ENCODE measurements at regions not wholly inside any gene's neighbourhood (a gene's known extent, or its start where the extent isn't known, plus 50 kb on each side); places are given as distances from the start of the nearest gene placed in this dataset.

GRCh38 chr13:75195495-75196146, 286.3 kb downstream of the TBC1D4 start:
- TF ChIP-seq, protein P1, sequence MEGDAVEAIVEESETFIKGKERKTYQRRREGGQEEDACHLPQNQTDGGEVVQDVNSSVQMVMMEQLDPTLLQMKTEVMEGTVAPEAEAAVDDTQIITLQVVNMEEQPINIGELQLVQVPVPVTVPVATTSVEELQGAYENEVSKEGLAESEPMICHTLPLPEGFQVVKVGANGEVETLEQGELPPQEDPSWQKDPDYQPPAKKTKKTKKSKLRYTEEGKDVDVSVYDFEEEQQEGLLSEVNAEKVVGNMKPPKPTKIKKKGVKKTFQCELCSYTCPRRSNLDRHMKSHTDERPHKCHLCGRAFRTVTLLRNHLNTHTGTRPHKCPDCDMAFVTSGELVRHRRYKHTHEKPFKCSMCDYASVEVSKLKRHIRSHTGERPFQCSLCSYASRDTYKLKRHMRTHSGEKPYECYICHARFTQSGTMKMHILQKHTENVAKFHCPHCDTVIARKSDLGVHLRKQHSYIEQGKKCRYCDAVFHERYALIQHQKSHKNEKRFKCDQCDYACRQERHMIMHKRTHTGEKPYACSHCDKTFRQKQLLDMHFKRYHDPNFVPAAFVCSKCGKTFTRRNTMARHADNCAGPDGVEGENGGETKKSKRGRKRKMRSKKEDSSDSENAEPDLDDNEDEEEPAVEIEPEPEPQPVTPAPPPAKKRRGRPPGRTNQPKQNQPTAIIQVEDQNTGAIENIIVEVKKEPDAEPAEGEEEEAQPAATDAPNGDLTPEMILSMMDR (IDR thresholded peaks at IDR 0.05; ENCODE audit: insufficient read depth, low read length, poor library complexity, severe bottlenecking) = no peak
- no peak for TF ChIP-seq EZH2phosphoT487 (conservative IDR thresholded peaks at IDR 0.05; ENCODE audit: low read length)
- H3K9me3 ChIP-seq (ENCODE audit: insufficient read depth, low read length) = no peaks in the 10 kb centered on the region

GRCh38 chr13:75194717-75195462, 287.1 kb downstream of the TBC1D4 start:
- Histone ChIP-seq H3K4me3 (ENCODE audit: insufficient read depth, low read length, poor library complexity, severe bottlenecking) (no peak overlapping the region), H3K4me2 (ENCODE audit: low read depth, low read length, poor library complexity, severe bottlenecking) (no peak overlapping the region), H3K27me3 (ENCODE audit: low read length) (no peaks in the 10 kb centered on the region), H3K36me3 (ENCODE audit: low read length) (no peaks in the 10 kb centered on the region), H3K79me2 (ENCODE audit: insufficient read depth, low read length) (no peaks in the 10 kb centered on the region), H4K20me1 (ENCODE audit: low read depth, low read length) (no peaks in the 10 kb centered on the region), H2AFZ (ENCODE audit: low read depth, low read length, severe bottlenecking) (no peak overlapping the region), H3K27ac (ENCODE audit: low read depth, low read length) (no peak overlapping the region), H3K9ac (ENCODE audit: low read length) (no peak overlapping the region), H3F3A (ENCODE audit: insufficient read depth) (no peaks in the 10 kb centered on the region), H3K9me3 (ENCODE audit: insufficient read depth, low read length) (no peaks in the 10 kb centered on the region), H3K9me2 (replicated peaks; ENCODE audit: insufficient read depth, low read length) (no peaks in the 10 kb centered on the region)
- no peak for TF ChIP-seq EZH2phosphoT487 (conservative IDR thresholded peaks at IDR 0.05; ENCODE audit: low read length)
- TF ChIP-seq, protein P1 (IDR thresholded peaks at IDR 0.05; ENCODE audit: insufficient read depth, low read length, poor library complexity, severe bottlenecking) = no peak

More at GRCh38 chr13:75195495-75196146, 286.3 kb downstream of the TBC1D4 start:
- Histone ChIP-seq H3K79me2 (ENCODE audit: insufficient read depth, low read length) (no peaks in the 10 kb centered on the region), H3K27me3 (ENCODE audit: low read length) (no peaks in the 10 kb centered on the region), H3K4me2 (ENCODE audit: low read depth, low read length, poor library complexity, severe bottlenecking) (no peak overlapping the region), H3K9me2 (replicated peaks; ENCODE audit: insufficient read depth, low read length) (no peaks in the 10 kb centered on the region), H3K27ac (ENCODE audit: low read depth, low read length) (no peak overlapping the region), H4K20me1 (ENCODE audit: low read depth, low read length) (no peaks in the 10 kb centered on the region), H3F3A (ENCODE audit: insufficient read depth) (no peaks in the 10 kb centered on the region), H3K4me3 (ENCODE audit: insufficient read depth, low read length, poor library complexity, severe bottlenecking) (no peak overlapping the region), H3K9ac (ENCODE audit: low read length) (no peak overlapping the region), H3K36me3 (ENCODE audit: low read length) (no peaks in the 10 kb centered on the region), H2AFZ (ENCODE audit: low read depth, low read length, severe bottlenecking) (no peak overlapping the region)

DNA sequence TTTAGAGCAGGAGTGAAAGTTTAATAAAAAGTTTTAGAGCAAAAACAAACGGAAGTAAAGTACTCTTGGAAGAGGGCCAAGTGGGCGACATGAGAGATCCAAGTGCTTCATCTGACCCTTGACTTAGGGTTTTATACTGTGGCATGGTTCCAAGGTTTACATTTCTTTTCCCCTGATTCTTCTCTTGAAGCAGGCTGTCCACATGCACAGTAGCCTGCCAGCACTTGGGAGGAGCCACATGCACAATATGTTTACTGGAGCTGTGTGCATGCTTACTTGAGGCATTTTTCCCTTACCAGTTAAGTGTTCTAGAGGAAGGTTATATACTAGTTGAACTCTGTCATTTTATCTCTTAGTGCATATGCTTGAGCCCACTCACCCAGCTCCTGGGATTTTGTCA, 295.6 kb downstream of the TBC1D4 start:
- no peak overlapping the region for H3K4me2 ChIP-seq (ENCODE audit: low read depth, low read length, poor library complexity, severe bottlenecking)
- H2AFZ ChIP-seq (ENCODE audit: low read depth, low read length, severe bottlenecking) = no peak overlapping the region
- no peaks in the 10 kb centered on the region for H3K79me2 ChIP-seq (ENCODE audit: insufficient read depth, low read length)
- no peaks in the 10 kb centered on the region for H3F3A ChIP-seq (ENCODE audit: insufficient read depth)
- no peak overlapping the region for H3K27ac ChIP-seq (ENCODE audit: low read depth, low read length)
- H4K20me1 ChIP-seq (ENCODE audit: low read depth, low read length) = no peaks in the 10 kb centered on the region
- TF ChIP-seq EZH2phosphoT487 (conservative IDR thresholded peaks at IDR 0.05; ENCODE audit: low read length) = no peak
- TF ChIP-seq, protein P1 (IDR thresholded peaks at IDR 0.05; ENCODE audit: insufficient read depth, low read length, poor library complexity, severe bottlenecking) = no peak
- H3K4me3 ChIP-seq (ENCODE audit: insufficient read depth, low read length, poor library complexity, severe bottlenecking) = no peak overlapping the region
- H3K9ac ChIP-seq (ENCODE audit: low read length) = no peak overlapping the region
- H3K9me2 ChIP-seq (replicated peaks; ENCODE audit: insufficient read depth, low read length) = no peaks in the 10 kb centered on the region
- H3K27me3 ChIP-seq (ENCODE audit: low read length) = no peaks in the 10 kb centered on the region
- H3K36me3 ChIP-seq (ENCODE audit: low read length) = no peaks in the 10 kb centered on the region
- H3K9me3 ChIP-seq (ENCODE audit: insufficient read depth, low read length) = no peaks in the 10 kb centered on the region

Data from SU-DHL-6 (cell line).